Keratinocyte (primary cell): ENCODE measurements at regions not wholly inside any gene's neighbourhood (a gene's known extent, or its start where the extent isn't known, plus 50 kb on each side); places are given as distances from the start of the nearest gene placed in this dataset.

Experiments used
- EZH2 ChIP-seq: IDR thresholded peaks from one replicate; pipeline ENCODE4 v1.6.1; 2012; ENCODE audit warnings: inconsistent platforms, mild to moderate bottlenecking, low read length, moderate library complexity
- TF ChIP-seq, protein P1 (sequence below), 3 experiments: IDR thresholded peaks in 1 of 3; conservative IDR thresholded peaks in 1 of 3; optimal IDR thresholded peaks in 1 of 3; 2 replicates in 2 of 3; 3 replicates in 1 of 3; pipeline versions ENCODE3 to v1.5.1; 2011; ENCODE audit warnings: low read length in 3 of 3, mild to moderate bottlenecking in 3 of 3, moderate library complexity in 2 of 3, control low read depth in 1 of 3, inconsistent platforms in 1 of 3; ENCODE audit not compliant: insufficient read depth in 2 of 3; ENCODE audit errors: extremely low read depth in 1 of 3

DNA sequence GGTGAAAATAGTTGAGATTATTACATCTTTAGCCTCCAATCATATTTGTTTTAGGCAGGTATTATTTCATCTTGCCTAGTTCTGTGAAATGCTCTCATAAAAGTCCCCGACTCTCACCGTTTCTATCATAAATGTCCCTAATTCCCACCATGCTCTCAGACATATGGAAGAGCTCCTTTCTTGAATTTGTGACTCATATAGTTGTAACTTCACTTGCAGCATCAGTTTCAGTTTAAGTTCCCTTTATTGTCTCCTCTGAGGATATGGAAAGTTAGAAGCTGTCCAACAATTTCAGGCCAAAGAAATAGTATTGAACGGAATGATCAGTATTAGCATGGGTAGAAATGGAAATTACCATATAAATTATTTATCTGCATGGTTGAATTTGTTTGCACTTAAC lies 187.5 kb upstream of the NR4A3 start:
- TF ChIP-seq, protein P1, sequence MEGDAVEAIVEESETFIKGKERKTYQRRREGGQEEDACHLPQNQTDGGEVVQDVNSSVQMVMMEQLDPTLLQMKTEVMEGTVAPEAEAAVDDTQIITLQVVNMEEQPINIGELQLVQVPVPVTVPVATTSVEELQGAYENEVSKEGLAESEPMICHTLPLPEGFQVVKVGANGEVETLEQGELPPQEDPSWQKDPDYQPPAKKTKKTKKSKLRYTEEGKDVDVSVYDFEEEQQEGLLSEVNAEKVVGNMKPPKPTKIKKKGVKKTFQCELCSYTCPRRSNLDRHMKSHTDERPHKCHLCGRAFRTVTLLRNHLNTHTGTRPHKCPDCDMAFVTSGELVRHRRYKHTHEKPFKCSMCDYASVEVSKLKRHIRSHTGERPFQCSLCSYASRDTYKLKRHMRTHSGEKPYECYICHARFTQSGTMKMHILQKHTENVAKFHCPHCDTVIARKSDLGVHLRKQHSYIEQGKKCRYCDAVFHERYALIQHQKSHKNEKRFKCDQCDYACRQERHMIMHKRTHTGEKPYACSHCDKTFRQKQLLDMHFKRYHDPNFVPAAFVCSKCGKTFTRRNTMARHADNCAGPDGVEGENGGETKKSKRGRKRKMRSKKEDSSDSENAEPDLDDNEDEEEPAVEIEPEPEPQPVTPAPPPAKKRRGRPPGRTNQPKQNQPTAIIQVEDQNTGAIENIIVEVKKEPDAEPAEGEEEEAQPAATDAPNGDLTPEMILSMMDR (optimal IDR thresholded peaks at IDR 0.05 in 1 of 3, IDR thresholded peaks at IDR 0.05 in 1 of 3, conservative IDR thresholded peaks at IDR 0.05 in 1 of 3; ENCODE audit: extremely low read depth in 1 of 3, insufficient read depth in 2 of 3, low read length in 3 of 3): no peak
- no peak for TF ChIP-seq EZH2
